Peyer's patch (tissue), 4 donors: ENCODE measurements at regions not wholly inside any gene's neighbourhood (a gene's known extent, or its start where the extent isn't known, plus 50 kb on each side); places are given as distances from the start of the nearest gene placed in this dataset.

Experiments used
- DNase-seq, 3 donors: peaks; one replicate each; pipeline ENCODE4 v3.0.0-alpha.2; 2017 to 2019
- H3K27ac ChIP-seq, 4 donors: fragments of 200-600 bp; sonication (generic); one replicate each; pipeline ENCODE4 v1.5.1; 2016 to 2019
- H3K27me3 ChIP-seq, 2 donors: fragments of 200-600 bp; sonication (generic); one replicate each; pipeline ENCODE4 v1.5.1; 2019
- H3K36me3 ChIP-seq, 3 donors: fragments of 200-600 bp; sonication (generic); one replicate each; pipeline ENCODE4 v1.5.1; 2016 to 2019
- H3K4me1 ChIP-seq, 4 donors: fragments of 200-600 bp; sonication (generic); one replicate each; pipeline ENCODE4 v1.5.1; 2016 to 2019
- H3K4me3 ChIP-seq, 4 donors: fragments of 200-600 bp; sonication (generic); 1 replicate in 3 of 4; 2 replicates in 1 of 4; pipeline ENCODE4 v1.5.1; 2016 to 2019; ENCODE audit warnings: mild to moderate bottlenecking in 1 of 4
- H3K9me3 ChIP-seq, 4 donors: fragments of 200-600 bp; sonication (generic); one replicate each; pipeline ENCODE4 v1.5.1; 2016 to 2019; ENCODE audit warnings: mild to moderate bottlenecking in 1 of 4
- POLR2A ChIP-seq, 2 donors: fragments of 450-650 bp; IDR thresholded peaks; one replicate each; pipeline ENCODE4 v1.5.1; 2017; ENCODE audit warnings: antibody characterized with exemption in 2 of 2, mild to moderate bottlenecking in 2 of 2, moderate library complexity in 2 of 2
- TF ChIP-seq, protein P1 (sequence below), 6 experiments: fragments of 450-650 bp in 4 of 6; fragments of 200-600 bp in 2 of 6; sonication (generic) in 1 of 6; IDR thresholded peaks; one replicate each; pipeline ENCODE4 v1.5.1; 2017 to 2019; ENCODE audit warnings: antibody characterized with exemption in 6 of 6, mild to moderate bottlenecking in 3 of 6, moderate library complexity in 1 of 6

DNA sequence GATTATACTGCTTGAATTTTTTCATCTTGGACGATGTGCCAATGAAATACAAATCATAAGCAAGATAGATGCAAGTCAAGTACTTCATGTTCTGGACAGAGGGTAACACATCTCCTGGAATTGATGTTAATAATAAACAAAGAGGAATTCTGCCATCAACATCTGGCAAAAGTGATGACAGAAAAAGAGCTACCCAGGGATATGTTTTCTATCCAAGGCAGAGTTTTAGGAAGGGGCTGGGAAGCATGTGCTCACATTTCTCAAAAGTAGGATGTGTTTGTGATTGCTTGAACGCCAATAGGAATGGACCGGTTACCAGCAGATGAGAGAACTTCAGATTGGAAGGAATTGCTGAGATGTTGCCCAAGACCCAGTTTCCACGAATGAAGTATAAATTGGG lies 242.6 kb upstream of the AGTR1 start:
- H3K4me1 ChIP-seq: no peaks in the 10 kb centered on the region
- no peaks in the 10 kb centered on the region for H3K36me3 ChIP-seq
- H3K9me3 ChIP-seq: no peaks in the 10 kb centered on the region
- no peak overlapping the region for H3K27ac ChIP-seq
- H3K27me3 ChIP-seq: no peaks in the 10 kb centered on the region
- TF ChIP-seq, protein P1, sequence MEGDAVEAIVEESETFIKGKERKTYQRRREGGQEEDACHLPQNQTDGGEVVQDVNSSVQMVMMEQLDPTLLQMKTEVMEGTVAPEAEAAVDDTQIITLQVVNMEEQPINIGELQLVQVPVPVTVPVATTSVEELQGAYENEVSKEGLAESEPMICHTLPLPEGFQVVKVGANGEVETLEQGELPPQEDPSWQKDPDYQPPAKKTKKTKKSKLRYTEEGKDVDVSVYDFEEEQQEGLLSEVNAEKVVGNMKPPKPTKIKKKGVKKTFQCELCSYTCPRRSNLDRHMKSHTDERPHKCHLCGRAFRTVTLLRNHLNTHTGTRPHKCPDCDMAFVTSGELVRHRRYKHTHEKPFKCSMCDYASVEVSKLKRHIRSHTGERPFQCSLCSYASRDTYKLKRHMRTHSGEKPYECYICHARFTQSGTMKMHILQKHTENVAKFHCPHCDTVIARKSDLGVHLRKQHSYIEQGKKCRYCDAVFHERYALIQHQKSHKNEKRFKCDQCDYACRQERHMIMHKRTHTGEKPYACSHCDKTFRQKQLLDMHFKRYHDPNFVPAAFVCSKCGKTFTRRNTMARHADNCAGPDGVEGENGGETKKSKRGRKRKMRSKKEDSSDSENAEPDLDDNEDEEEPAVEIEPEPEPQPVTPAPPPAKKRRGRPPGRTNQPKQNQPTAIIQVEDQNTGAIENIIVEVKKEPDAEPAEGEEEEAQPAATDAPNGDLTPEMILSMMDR (IDR thresholded peaks at IDR 0.05): no peak
- TF ChIP-seq POLR2A (IDR thresholded peaks at IDR 0.05): no peak
- no peak for DNase-seq
- H3K4me3 ChIP-seq: no peak overlapping the region

DNA sequence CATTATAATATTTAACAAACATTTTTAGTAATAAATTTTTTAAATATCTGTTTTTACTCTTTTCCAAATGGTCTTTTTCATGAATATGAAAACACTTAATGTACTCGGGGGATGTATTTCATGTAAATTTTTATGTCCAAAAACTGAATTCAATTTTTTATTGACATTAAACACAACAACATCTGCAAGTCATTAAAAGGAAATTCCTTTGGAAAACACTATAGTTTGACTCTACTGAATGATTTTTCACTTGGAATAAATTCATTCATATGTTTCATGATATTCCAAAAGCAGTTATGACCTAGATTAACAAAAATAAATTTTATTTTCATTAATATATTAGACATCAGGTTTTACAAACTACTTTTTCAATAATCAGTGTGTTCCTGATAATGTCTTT lies 239.8 kb upstream of the AGTR1 start:
- Histone ChIP-seq H3K27ac (no peak overlapping the region), H3K9me3 (no peaks in the 10 kb centered on the region), H3K4me1 (no peaks in the 10 kb centered on the region), H3K4me3 (no peak overlapping the region), H3K27me3 (no peaks in the 10 kb centered on the region), H3K36me3 (no peaks in the 10 kb centered on the region)
- no peak for DNase-seq
- no peak for TF ChIP-seq POLR2A (IDR thresholded peaks at IDR 0.05)
- TF ChIP-seq, protein P1 (IDR thresholded peaks at IDR 0.05): no peak

DNA sequence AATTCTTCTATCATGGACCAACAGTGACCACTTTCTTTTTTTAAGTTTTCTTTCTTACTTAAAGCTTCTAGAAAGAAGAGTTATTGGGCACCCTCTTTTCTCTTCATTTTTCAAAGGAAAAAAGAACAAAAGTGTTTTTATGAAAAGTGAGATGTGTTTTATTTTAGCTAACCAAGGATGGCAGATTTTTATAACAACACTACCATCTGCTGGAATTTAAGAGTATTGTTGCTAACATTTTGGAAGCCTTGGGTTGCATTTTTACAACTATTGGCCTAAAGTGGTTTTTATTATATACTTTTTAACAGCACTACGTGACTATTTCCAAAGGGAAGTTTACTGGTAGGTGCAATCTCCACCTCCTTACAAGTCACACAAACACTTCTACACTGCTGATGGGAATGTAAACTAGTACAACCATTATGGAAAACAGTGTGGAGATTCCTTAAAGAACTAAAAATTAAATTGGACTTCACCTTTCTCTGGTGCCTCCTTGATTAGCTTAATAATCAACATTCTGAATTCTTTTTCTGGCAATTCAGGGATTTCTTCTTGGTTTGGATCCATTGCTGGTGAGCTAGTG lies 237.7 kb upstream of the AGTR1 start:
- no peaks in the 10 kb centered on the region for H3K9me3 ChIP-seq

DNA sequence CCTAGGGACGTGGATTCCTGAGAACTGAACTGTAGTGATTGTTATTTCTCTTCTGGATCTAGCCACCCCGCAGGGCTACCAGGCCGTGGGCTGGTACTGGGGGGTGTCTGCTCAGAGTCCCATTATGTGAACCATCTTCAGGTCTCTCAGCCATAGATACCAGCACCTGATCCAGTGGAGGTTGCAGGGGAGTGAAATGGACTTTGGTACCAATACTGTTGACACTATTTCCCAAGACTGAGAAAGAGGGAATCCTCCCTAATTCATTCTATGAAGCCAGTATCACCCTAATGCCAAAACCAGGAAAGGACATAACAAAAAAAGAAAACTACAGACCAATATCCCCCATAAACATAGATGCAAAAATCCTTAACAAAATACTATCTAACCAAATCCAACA lies 237.0 kb upstream of the AGTR1 start:
- Histone ChIP-seq H3K4me3 (no peak overlapping the region), H3K9me3 (no peaks in the 10 kb centered on the region), H3K36me3 (no peaks in the 10 kb centered on the region), H3K27ac (no peak overlapping the region), H3K27me3 (no peaks in the 10 kb centered on the region), H3K4me1 (no peaks in the 10 kb centered on the region)
- DNase-seq: no peak
- TF ChIP-seq, protein P1 (IDR thresholded peaks at IDR 0.05): no peak
- no peak for TF ChIP-seq POLR2A (IDR thresholded peaks at IDR 0.05)

More for the DNA sequence above, 237.7 kb upstream of the AGTR1 start:
- Histone ChIP-seq H3K27me3 (no peaks in the 10 kb centered on the region), H3K27ac (no peak overlapping the region), H3K4me1 (no peaks in the 10 kb centered on the region), H3K36me3 (no peaks in the 10 kb centered on the region), H3K4me3 (no peak overlapping the region)
- TF ChIP-seq, protein P1 (IDR thresholded peaks at IDR 0.05): peak in 3 of 6 experiments; percentile 26 to 29 (median 27)
- TF ChIP-seq POLR2A (IDR thresholded peaks at IDR 0.05): no peak
- no peak for DNase-seq

DNA sequence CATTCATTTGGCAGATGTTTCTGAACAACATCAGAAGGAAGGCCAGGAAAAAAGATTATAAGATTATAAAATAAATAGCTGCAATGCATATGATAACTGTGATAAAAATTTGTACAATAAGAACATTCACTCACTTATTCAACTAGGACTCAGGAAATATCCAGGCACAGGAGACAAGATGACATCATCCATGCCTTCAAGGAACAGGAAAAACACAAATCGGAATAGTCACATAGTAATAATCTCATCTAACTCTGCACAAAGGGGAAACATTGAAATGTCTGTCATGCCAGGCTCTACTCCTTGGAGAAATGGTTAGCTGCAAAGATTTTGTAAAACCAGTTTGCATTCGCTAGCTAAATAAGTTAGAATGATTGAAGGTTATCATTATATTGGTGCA lies 233.5 kb upstream of the AGTR1 start:
- Histone ChIP-seq H3K4me1 (no peaks in the 10 kb centered on the region), H3K27ac (no peak overlapping the region), H3K9me3 (no peaks in the 10 kb centered on the region), H3K27me3 (no peaks in the 10 kb centered on the region), H3K36me3 (no peaks in the 10 kb centered on the region), H3K4me3 (no peak overlapping the region)
- TF ChIP-seq, protein P1 (IDR thresholded peaks at IDR 0.05): no peak
- no peak for TF ChIP-seq POLR2A (IDR thresholded peaks at IDR 0.05)
- no peak for DNase-seq

DNA sequence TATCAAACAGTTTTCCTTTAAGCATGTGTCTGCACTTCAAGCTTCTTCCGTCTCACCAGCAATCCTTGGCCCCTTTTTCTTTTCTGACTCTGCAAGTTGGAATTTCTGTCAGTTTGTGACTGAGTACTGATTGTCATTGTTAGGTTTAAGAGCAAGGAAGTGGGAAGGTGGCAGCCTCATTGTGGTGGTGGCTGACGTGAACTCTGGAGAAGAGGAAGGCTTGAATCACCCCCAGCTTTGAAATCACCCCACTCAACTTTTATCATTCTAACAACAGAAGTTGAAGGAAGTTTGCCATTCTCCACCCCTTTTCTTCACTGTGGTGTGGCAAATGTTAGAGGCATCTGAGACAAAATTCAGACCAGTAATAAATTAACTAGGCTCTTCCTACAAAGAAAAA lies 231.6 kb upstream of the AGTR1 start:
- TF ChIP-seq, protein P1 (IDR thresholded peaks at IDR 0.05): no peak
- TF ChIP-seq POLR2A (IDR thresholded peaks at IDR 0.05): no peak
- no peak for DNase-seq
- Histone ChIP-seq H3K4me3 (no peak overlapping the region), H3K9me3 (no peaks in the 10 kb centered on the region), H3K36me3 (no peaks in the 10 kb centered on the region), H3K27me3 (no peaks in the 10 kb centered on the region), H3K27ac (no peak overlapping the region), H3K4me1 (no peaks in the 10 kb centered on the region)
